ENCODE measurements at regions not wholly inside any gene's neighbourhood (a gene's known extent, or its start where the extent isn't known, plus 50 kb on each side); places are given as distances from the start of the nearest gene placed in this dataset.

GRCh38 chr2:173568054-173568453 is 213.4 kb downstream of the CDCA7 start:
- TF ChIP-seq, protein P1, sequence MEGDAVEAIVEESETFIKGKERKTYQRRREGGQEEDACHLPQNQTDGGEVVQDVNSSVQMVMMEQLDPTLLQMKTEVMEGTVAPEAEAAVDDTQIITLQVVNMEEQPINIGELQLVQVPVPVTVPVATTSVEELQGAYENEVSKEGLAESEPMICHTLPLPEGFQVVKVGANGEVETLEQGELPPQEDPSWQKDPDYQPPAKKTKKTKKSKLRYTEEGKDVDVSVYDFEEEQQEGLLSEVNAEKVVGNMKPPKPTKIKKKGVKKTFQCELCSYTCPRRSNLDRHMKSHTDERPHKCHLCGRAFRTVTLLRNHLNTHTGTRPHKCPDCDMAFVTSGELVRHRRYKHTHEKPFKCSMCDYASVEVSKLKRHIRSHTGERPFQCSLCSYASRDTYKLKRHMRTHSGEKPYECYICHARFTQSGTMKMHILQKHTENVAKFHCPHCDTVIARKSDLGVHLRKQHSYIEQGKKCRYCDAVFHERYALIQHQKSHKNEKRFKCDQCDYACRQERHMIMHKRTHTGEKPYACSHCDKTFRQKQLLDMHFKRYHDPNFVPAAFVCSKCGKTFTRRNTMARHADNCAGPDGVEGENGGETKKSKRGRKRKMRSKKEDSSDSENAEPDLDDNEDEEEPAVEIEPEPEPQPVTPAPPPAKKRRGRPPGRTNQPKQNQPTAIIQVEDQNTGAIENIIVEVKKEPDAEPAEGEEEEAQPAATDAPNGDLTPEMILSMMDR (IDR thresholded peaks at IDR 0.05): no peak
- no peak for TF ChIP-seq POLR2A (IDR thresholded peaks at IDR 0.05)

All from vagina (tissue), 2 donors.